GM19455 (cell line): ENCODE measurements at regions not wholly inside any gene's neighbourhood (a gene's known extent, or its start where the extent isn't known, plus 50 kb on each side); places are given as distances from the start of the nearest gene placed in this dataset.
"Not testable (repeated sequence)": the region's sequence is repeated elsewhere in the genome, so short reads cannot be mapped to it uniquely, and the experiment has no call there.

ENCODE experiments used
- ATAC-seq: cut with Tn5 transposase; IDR thresholded peaks from one replicate; pipeline ENCODE4 v1.9.1; 2021; ENCODE audit not compliant: unreplicated experiment

DNA sequence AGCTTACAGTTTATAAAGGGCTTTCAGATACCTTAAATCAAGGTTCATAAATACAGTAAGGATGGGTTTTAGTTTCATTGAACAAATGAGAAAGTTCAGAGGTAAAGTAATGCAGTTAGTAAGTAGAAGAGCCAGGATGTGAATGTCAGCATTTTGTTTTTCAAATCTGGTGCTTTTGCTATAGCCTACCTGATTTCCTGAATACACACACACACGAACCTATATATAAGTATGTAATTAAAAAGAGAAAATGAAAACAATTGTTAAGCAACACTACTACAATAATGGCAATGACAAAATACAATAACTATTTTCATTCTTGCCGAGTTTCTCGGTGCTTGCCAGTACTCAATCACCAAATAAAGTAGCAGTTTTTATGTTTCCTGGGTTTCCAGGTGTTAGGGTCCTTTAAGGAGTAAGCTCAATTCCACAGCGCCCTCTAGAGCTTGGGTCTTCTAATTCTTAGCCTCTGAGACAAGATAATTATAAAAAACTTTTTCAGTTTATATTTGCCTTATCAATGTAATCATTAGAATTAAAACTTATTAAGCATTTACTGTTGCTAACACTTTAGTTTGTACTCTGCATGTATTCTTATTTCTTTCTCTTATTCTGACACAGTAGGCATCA, 512.9 kb upstream of the ACVR2A start:
- peak; percentile 75 for ATAC-seq

DNA sequence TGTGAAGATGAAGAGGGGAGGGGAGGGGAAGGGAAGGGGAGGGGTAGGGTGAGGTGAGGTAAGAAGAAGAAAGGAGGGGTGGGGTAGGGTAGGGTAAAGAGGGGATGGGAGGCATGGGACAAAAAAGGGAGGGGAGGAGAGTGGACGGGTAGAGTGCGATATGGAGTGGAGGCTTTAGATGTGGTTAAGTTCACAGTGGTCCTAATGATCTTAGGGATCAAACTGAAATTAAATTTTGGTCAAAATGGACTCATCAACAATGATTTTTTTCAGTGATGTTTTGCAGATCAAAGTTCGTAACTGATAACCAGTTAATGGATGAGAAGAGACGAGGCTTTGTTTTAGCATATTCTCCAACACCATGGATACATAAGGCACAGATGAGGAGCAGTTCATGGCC, 513.9 kb upstream of the ACVR2A start:
- ATAC-seq, result no peak

GRCh38 chr2:147327613-147328012, 517.2 kb upstream of the ACVR2A start:
- ATAC-seq, result peak; percentile 47

DNA sequence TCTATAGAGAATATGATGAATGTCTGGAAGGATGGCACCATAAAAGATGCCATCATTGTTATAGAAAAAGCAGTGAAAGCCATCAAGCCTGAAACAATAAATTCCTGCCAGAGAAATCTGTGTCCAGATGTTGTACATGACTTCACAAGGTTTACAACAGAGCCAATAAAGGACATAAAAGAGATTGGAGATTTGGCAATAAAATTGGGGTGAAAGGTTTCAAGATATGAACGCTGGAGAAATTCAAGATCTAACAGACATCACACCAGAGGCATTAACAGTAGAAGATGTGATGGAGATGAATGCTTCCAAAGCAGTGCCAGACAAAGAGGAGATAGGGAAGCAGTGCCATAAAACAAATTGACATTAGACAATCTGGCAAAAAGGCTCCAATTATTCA, 518.8 kb upstream of the ACVR2A start:
- ATAC-seq, result no peak

DNA sequence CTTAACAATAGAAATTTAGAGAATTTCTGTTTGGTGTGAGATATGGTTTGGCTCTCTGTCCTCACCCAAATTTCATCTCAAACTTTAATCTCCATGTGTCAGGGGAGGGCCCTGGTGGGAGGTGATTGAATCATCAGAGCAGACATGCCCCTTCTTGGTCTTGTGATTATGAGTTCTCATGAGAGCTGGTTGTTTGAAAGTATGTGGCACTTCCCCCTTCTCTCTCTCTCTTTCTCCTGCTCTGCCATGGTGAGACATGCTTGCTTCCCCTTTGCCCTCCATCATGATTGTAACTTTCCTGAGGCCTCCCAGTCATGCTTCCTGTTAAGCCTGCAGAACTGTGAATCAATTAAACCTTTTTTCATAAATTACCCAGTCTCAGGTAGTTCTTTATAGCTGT, 524.7 kb upstream of the ACVR2A start:
- no peak for ATAC-seq

GRCh38 chr2:147311058-147311430, 533.8 kb upstream of the ACVR2A start:
- ATAC-seq, result no peak

GRCh38 chr2:147310335-147311057, 534.3 kb upstream of the ACVR2A start:
- ATAC-seq, result no peak

GRCh38 chr2:147297820-147298219, 547.0 kb upstream of the ACVR2A start:
- ATAC-seq, result peak; percentile 98

DNA sequence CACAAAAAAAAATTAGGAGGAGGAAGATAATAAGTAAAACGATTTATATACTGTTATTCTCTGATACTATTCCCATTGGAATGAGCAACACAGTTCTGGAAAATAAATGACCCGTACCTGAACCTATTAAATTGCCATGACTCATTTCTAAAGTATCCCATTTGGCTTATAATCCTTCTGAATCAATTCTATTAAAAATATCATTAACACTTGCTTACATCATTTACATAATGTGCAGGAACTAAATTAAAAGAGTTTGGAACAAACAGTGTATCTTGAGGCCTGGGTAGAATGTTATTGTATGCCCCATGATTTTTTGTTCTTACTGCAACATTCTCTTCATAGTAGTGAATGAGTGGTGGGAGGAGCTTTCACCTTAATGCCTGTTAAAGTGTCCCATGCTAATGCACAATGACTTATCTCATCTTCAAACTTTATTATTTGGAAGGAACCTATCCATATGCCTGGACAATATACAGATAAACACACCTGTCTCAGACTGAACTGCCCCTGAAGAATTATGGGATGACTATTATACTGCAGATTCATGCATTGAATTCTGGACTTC, 549.9 kb upstream of the ACVR2A start:
- ATAC-seq, result no peak

DNA sequence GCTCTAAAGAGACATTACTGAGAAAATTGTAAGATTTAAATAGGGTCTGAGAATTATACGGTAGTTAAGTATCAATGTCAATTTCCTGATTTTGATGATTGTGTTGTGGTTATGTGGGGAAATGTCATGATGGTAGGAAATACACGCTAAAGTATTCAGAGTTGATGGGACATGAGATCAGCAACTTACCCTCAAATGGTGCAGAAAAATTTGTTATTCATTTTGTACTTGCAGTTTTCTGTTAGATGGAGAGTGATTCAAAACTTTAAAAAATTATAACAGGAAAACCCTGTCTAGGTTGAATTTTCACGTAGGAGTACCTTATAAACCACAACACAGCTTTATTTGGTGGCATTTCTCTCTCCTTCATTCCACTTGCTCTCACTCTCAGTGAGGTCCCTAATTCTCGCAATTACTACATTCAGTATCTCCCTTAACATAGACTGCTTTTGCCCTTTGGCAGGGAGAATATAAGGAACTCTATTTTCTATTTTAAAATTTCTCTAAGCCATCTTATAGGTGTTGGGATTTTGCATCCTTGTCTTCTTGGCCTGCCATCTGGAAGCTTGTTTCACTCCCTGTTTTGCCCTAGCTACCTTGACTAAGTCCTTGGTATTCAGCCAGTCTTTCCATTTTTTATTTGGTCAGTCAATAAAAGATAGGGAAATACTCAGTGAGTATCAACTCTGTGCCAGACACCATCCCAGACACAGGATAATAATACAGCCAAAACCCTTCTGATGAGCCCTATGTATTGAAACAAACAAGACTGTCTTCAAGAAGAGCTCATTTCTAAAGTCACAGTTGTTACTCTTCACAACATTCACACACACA, 550.6 kb upstream of the ACVR2A start:
- no peak for ATAC-seq

GRCh38 chr2:147288131-147288530, 556.7 kb upstream of the ACVR2A start:
- ATAC-seq, result no peak

DNA sequence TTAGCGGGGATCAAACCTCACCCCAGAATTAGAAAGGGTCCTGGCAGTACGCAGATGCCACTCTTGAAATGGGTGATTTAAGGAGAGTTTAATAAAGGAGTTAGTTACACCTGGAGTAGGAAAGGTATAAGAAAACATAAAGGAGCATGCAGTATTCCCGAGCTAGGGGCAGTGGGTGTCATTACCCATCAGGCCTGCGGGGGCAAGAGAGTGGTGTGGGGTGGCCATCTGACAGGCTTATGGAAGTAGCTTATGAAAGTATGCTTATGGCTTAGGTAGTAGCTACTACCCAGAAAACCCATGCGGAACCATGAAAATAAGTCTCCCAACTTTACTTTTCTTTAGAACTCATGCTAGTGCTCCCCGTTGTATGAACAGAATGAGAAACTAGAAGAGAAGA, 568.9 kb upstream of the ACVR2A start:
- ATAC-seq, result no peak

- ATAC-seq, result no peak
Measured at GRCh38 chr2:147273628-147274027, 571.2 kb upstream of the ACVR2A start.

- ATAC-seq, result no peak
Measured at GRCh38 chr2:147273106-147273505, 571.7 kb upstream of the ACVR2A start.

DNA sequence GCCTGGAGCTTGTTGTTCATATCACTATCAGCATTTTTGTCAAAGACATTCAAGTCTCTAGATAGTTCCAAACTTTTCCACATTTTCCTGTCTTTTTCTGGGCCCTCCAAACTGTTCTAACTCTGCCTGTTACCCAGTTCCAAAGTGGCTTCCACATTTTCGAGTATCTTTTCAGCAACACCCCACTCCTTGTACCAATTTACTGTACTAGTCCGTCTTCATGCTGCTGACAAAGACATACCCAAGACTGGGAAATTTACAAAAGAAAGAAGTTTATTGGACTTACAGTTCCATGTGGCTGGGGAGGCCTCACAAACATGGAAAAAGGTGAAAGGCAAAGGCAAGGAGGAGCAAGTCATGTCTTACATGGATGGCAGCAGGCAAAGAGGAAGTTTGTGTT, 575.2 kb upstream of the ACVR2A start:
- not testable (repeated sequence) for ATAC-seq

- ATAC-seq, result no peak
Measured at GRCh38 chr2:147260241-147260640, 584.6 kb upstream of the ACVR2A start.

- ATAC-seq, result no peak
Measured at GRCh38 chr2:147255812-147256211, 589.0 kb upstream of the ACVR2A start.

GRCh38 chr2:147250652-147251356, 594.0 kb upstream of the ACVR2A start:
- no peak for ATAC-seq

- no peak for ATAC-seq
Measured at GRCh38 chr2:147247749-147248148, 597.1 kb upstream of the ACVR2A start.

DNA sequence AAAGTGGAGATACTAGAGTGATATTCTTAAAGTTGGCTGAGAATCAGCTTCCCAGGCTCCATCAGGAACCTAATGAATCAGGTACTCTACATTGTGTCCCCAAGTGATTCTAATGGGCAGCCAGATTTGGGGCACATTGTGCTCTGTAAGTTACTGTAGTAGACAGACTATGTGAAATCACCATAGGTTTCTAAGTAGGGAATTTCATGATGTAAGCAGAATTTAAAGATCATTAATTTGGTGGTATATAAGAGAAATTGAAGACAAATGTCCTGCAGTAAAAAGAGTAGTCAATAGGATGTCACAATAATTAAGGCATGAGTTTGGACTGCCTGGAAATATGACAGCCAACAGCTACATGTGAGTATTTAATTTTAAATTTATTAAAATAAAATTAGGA, 602.4 kb upstream of the ACVR2A start:
- ATAC-seq, result no peak

DNA sequence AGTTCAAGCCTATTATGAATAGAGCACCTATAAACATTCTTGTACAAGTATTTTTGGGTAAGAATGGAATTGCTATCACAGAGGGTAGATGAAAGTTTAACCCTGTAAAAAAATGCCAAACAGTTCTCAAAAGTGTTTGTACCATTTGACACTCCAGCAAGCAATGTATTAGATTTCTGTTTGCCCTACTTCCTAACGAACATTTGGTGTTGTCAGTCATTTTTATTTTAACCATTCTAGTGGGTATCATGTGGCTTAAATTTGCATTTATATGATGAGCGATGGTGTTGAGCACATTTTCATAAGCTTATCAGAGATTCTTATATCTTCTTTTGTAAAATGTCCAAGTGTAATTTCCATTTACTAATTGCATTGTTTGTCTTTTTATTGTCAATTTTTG, 608.2 kb upstream of the ACVR2A start:
- ATAC-seq, result no peak
